CD4-positive, alpha-beta T cell treated with Interleukin-17A for 1 hour (primary cell): ENCODE measurements at regions not wholly inside any gene's neighbourhood (a gene's known extent, or its start where the extent isn't known, plus 50 kb on each side); places are given as distances from the start of the nearest gene placed in this dataset.
"Not testable (repeated sequence)": the region's sequence is repeated elsewhere in the genome, so short reads cannot be mapped to it uniquely, and the experiment has no call there.

ENCODE experiments used
- DNase-seq: peaks from one replicate; pipeline ENCODE4 v3.0.0-alpha.2; 2020

DNA sequence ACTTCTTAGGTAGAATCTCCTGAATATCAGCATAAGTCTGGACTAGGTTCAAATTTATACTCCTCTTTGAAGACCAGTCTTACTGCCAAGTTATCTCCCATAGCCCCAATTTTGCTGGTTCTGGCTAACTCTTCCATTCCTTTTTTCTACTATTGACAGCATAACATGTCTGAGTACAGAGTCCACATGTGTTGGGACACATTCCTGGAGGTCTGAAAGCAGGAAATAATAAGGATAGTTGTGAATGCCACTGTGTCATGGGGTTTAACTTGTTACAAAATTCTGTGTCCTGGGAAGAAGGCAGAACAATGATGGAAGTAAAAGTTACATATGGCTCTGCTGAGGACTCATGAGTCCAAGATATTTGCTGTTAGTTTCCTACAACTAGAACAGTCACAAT, 57.4 kb upstream of the ZBTB20 start:
- no peak for DNase-seq

DNA sequence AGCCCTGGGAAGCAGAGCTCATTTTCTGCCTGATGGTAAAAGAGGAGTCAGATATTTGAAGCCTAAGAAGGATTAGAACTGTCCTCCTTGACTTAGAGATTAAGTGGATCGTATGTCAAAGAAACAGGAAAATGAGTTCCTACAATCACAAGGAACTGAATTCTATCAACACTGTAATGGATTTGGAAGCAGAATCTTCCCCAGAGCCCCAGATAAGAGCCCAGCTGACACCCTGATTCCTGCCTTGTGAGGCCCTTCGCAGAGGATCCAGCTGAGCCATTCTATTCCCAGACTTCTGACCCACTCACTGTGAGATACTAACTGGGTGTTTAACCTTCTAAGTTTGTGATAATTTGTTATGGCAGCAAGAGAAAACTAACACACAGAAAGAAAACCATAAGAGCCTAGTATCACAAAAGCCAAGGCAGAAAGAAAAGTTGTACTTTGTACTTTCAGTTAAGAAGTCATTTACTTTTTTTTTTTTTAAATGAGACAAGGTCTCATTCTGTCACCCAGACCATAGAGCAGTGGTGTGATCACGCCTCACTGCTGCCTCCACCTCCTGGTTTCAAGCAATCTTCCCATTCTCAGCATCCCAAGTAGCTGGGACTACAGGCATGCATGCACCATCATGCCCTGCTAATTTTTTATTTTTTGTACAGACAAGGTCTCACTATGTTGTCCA, 61.1 kb upstream of the ZBTB20 start:
- DNase-seq, result no peak

DNA sequence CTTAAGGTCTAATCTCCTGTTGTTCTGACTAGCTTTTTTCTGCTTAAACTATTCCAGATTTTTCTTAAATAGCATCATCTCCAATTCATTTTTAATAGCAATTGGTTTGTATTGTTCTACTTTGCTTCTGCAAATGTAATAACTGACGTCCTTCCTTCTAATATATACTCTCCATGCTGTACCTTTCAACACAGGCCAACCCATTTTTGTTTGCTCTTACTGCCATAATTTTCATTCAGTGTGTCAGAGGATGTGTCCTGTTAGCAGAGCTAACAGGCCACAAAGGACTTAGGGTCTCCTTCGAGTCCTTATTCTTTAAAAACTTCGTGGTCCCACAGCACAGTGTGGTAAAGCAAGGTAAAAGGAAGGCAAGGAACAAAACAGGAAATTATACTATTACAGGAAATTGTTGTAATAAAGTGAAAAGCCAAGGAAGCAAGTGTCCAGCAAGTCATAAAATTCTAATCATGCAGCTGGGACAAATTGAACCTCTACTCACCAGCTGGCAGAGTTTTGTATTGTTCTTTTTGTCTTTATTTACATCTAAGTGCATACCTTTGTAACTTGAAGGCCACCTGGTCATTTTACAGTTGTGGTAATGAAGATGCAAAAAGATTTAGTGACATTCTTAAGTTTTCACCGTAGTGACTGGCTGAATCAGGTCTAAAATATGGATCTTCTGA, 64.9 kb upstream of the ZBTB20 start:
- no peak for DNase-seq

DNA sequence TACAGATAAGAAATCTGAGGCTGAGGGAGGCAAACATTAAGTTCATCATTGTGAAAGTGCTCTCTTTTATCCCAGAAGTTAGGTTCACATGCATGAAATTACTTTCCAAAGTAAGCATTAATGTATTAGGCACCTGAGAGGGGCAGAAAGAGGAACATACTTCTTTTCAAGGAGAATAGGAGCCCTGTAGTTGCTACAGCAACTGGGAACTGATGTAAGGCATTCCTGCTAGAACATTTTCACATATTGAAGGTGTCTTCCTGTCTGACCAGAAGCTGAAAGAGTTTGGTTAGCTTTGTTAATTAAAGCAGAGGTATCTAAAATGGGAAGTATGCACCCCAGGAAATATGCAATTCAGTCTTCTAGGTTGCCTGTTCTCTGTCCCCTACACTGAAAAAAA, 65.5 kb upstream of the ZBTB20 start:
- DNase-seq, result no peak

DNA sequence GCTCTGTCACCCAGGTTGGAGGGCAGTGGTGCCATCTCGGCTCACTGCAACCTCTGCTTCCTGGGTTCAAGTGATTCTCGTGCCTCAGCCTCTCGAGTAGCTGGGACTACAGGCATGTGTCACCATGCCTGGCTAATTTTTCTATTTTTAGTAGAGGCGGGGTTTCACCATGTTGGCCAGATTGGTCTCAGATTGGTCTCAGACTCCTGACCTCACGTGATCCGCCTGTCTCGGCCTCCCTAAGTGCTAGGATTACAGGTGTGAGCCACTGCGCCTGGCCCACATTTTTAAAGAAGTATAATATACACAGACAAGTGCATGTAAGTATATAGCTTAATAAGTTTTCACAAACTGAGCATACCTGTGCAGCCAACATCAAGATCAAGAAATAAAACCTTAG, 66.0 kb upstream of the ZBTB20 start:
- DNase-seq, result not testable (repeated sequence)

DNA sequence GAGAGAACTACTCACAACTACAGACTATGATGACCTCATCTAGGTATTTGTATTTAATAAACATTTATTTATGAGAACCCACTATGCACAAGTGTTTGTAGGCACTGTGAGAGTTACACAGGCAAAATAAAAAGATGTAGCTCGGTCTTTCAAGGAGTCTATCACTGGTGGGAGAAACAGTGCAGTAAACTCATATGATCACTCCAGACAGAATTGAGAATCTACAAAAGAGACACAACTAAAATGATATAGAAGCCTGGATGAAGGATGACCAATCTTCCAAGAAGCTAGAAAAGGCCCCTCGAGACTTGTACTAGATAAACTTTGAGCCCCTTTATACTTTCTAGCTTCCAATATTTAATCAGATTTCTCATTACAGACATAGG, 70.2 kb upstream of the ZBTB20 start:
- no peak for DNase-seq

DNA sequence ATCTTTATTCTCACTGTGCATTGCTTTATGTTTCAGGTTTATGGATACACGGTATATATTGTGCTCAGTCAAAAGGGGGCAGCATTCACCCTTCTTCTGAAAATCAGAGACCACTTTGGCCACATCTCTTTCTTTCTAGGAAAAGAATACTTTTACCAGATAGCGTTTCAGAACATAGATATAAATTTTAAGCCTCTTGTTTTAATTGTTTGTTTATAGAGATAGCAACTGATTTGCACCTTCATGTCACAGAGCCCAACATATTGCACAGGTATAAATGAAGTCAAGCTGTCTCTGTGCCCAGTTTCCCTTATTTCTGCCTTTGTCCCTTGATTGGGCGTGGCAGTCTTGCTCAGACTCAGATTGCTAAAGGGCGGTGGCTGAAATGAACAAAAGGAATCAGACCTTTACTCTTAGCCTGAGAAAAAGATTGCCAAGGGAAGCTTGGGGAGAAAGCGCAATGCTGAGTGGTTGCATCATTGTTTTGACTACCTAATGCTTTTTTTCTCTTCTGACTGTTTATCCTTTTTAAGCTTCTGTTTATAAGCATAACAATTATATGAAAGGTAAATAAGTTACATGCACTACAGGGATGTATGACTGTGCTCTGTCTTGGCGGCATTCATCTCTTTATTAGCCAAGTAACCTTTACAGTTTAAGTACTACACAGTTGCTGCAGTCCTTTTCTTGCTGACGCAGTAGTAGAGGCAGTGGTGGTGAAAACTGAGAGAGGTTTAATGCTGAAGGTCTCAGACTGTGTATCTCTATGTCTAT, 70.8 kb upstream of the ZBTB20 start:
- peak; percentile 29 for DNase-seq

DNA sequence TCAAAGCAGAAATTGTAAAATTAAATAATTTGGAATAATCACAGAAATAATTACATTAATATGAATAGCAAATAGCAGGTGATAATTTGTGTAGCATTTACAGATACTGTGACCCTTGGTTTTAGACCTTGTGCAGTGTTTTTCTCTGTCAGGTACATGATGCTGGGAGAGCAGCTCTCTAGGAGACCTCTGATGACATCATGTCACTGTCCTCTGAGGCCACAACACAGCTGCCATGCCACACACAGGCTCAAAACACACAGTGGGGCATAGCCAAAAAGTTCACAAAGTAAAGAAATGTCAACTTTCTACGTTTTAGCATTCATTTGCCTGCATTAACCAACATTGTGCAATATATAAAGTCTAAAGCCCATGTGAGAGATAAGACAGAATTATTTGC, 71.8 kb upstream of the ZBTB20 start:
- no peak for DNase-seq

DNA sequence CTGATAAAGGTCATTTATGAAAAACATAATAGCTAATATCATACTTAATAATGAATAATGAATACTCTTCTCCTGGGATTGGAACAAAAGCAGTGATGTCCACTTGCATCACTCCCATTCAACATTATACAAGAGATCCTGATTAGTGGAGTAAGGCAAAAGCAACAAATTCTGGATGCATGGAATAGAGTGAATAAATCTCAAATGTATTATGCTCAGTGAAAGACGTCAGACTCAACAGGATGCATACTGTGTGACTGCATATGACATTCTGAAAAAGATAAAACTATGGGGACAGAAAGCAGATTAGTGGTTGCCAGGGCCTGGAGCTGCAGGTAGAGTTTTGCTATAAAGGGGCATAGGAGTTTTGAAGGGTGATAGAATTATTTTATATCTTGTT, 77.6 kb upstream of the ZBTB20 start:
- no peak for DNase-seq

DNA sequence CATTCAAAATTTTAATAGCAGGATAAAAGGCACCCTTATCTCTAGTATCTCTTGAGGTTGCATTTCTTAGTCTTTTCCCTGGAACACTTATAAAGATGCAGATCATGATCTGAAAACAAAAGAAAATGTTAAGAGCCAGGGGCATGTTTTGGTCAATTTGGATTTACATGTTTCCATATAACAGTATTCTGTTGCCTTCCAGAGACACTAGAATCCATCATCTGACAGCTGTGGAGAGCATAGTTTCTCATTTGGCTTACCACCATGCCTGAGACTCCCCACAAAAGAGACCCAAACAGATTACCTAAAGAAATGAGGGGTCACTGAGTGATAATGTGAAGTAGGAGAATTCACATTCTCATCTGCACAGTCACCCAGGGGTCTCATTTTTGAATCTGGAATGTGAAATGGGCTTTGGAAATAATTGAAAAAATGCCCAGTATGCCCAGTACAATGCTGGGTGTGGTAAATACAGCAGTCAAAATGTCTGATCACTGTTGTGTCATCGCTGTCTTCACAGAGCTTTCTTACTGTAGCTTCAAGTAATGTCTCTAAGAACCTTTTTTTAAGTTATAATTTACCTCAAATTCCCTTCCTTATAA, 79.9 kb upstream of the ZBTB20 start:
- DNase-seq, result no peak

DNA sequence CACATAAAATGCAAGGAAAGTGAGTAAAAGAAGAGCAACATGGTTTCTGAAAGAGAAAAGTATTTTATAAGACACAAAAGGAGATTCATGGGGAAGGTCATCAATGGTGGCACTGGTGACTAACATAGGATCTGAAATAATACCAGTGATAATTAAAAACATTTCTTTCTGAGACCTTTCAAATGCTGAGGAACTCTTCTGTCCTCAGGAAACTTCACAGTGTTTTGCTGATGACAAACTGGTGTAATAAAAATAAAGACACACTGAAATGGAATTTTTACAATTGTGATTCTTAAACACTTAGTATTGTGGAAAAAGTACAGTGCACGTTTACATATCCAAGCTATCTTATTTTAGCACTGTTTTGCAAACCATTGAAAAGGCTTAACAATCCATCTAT, 80.4 kb upstream of the ZBTB20 start:
- no peak for DNase-seq

DNA sequence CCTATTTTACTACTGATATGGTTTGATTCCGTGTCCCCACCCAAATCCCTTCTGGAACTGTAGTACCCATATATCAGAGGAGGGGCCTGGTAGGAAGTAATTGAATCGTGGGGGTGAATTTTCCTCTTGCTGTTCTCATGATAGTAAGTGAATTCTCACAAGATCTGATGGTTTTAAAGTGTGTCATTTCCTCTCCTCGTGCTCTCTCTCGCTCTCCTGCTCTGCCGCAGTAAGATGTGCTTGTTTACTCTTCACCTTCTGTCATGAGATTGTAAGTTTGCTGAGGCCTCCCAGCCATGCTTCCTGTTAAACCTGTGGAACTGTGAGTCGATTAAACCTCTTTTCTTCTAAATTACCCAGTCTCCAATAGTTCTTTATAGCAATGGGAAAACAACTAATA, 81.2 kb upstream of the ZBTB20 start:
- no peak for DNase-seq

DNA sequence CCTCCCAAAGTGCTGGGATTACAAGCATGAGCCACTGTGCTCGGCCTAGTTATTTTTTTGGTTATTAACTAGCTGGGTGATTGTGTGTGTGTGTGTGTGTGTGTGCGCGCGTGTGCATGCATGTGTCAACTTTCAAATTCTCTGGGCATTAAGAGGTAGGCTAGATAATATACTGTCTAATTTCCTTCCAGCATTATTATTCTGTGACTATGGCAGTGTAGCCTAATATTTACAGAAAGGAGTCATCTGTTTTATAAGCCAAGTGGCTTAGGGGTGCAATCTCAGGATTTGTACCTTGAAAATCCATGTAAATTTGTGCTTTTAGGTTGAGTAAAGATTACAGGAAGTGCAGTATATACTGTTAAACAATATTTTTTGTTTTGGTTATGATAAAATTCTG, 85.1 kb upstream of the ZBTB20 start:
- DNase-seq, result no peak

DNA sequence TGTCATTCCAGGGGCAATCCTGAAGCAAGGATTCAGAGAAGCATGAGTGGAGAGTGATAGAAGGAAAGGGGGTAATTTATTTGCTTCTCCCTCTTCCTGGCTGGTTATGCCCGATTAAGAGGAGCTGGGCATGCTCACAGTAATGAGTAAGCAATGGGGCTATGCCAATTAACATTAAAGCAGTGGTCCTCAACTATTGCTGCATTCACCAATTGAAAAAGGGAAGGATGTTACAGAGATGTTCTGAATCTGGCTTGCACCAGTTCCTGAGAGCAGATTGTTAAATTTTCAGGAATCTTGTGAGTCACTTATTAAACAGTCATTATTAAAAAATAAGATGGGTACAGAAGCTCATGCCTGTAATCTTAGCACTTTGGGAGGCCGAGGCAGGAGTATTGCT, 85.9 kb upstream of the ZBTB20 start:
- DNase-seq, result no peak

DNA sequence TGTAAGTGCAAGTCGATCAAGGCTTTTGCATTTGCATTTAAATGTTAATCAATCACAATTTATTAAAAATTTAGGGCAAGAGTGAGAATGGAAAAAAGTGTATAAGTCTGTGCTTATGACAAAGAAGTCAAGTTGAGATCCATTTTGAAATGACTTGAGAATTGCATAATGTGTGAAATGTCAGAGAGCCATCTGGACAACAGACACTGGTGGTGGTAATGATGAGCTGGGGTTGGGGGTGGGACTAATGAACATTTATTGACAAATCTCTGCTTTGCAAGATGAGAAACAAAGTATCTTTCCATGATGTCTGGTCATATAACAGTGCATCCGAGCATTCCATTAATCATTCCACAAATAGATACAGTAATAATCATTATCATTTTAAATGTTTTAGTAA, 89.4 kb upstream of the ZBTB20 start:
- DNase-seq, result no peak

DNA sequence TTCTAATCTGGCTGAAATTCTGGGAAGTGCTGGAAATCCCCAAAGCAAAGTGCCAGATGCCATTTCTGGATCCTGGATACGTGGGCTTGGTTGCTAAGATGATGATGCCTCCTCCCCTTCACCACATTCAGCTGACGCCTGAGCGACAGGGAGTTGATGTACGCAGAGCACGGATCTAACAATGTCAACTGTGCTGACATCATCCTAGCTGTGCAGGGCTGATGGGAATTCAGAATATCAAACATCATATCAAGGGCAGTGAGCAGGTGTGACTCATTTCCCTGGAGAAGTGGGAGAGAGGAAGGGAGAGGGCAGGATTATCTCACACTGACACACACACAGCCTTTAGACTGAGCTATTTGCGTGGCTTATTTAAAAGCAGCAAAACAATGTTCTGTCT, 92.6 kb upstream of the ZBTB20 start:
- DNase-seq, result no peak

DNA sequence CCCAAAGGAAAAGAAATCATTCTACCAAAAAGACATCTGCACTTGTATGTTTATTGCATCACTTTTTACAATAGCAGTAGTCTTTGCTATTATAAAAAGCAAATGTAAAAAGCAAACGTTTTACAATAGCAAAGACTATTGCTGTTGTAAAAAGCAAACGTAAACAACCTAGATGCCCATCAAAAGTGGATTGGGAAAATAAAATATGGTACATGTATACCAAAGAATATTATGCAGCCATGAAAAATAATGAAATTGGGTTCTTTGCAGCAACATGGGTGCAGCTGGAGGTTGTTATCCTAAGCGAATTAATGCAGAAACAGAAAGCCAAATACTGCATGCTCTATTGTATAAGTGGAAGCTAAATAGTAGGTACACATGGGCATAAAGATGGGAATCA, 97.3 kb upstream of the ZBTB20 start:
- no peak for DNase-seq

DNA sequence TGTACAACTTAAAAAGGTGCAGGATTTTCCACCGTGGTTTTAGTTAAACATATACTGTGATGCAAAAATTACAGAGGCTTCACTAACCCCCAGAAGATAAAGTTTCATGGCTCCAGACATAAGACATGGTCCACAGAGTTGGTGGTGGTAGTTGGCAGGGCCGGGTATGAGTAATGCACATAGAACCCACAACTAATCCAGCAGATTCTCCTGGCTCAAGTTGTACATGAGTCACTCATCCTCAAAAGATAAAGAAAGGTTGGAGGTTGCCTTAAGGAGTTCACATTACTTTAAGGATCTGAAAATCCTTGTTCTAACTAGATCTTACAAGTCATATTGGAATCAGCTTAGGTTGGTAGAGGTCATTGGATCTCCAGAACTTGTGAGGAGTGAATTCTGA, 98.3 kb upstream of the ZBTB20 start:
- DNase-seq, result no peak

DNA sequence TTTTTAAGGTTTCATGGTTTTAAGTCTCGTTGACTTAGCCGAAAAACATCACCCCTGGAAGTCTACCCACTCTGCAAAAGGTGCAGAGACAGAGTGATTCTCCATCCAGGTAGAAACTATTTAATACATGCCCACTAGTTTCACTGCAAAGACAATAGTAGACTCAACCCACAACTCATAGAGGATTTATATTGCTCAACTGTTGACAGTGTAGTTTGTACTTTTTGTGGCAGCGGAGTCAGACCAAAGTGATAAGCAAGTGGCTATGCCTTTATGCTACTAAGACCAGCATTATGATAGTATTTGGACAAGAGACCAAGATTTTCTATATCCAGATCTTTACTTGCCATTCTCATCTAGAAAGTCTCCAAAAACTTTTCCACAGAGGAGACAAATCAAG, 98.8 kb upstream of the ZBTB20 start:
- DNase-seq, result no peak

DNA sequence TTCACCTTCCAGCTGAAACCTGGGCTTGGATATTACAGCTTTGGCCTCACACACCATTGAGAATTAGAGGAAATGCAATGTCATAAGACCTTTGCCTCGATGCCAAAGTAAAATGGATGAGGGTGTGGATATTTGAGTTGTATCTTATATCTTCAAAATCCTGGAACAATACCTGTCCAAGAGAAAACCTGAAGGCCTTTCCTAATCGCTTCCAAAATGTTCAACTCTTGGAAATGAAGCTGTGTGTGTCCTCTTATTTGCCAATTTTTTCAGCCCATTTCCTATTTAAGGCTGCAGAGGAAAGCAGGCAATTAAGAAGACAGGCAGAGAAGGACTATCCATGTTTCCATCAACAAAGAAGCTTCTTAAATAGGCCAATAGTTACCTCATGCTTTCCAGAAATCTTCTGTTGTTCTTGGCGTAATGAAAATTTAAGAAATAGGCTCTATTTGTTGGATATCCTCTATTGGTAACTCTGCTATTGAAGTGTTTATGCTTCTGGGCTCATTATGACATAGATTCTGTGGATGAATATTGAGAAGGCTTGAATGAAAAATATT, 99.5 kb upstream of the ZBTB20 start:
- DNase-seq, result no peak

DNA sequence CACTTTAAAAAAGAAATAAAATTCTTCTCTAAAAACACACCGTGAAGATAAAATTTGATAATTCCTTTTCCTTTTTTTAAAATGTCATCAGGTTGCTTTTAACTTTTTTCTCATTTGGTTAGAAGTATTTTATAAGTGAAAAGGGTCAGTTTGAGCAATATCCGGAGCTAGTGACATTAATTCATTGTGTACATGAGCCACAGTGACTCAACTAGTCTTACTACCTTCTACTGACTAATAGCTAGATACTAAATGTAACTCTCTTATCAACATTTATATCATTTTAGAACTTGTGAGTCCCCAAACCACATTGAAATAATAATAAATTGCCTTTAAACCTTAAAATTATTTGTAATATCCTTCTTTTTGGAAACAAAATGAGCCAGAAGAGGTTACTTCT, 101.2 kb upstream of the ZBTB20 start:
- DNase-seq, result no peak

DNA sequence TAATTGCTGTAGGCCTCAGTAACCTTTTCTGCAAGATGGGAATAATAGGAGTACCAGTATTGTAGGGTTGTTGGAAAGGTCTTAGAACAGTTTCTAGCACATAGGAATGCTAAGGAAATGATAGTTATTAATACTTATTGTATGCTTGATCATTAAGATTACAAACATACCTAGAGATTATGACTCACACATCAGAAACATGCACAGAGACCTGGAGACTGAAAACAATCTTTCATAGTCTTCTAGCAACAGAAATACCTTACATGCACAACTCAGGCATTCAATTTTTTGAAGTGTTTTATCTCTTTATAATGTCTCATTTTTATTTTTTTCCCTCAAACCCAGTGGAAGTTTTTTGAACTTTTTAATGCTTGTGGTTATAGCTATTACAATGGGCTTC, 104.4 kb upstream of the ZBTB20 start:
- no peak for DNase-seq

DNA sequence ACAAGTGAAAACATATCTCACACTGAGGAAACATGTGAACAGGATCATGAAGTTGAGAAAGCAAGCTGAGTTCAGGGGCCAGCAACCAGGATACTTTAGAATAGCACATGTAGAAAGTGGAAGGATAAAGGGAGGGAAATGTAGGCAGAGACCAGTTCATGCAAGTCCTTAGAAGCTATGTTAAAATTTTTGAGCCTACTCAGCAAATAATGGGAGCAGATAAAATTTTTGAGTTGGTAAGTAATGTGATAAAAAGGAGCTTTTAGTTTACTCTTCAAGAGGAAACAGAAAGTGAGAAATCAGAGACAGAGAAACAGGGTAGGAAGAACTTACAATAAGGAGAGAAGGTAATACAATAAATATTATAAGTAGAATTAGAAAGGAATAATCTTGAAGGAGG, 105.6 kb upstream of the ZBTB20 start:
- no peak for DNase-seq
